Endothelial cell of umbilical vein (primary cell): ENCODE measurements at regions not wholly inside any gene's neighbourhood (a gene's known extent, or its start where the extent isn't known, plus 50 kb on each side); places are given as distances from the start of the nearest gene placed in this dataset.

Experiments
- BruUV-seq: library from RNA; stranded (reverse); fragments of 400-500 nt; replicated peaks from 2 replicates; lab custom pipeline; 2021; lab: Mats Ljungman, UMichigan
- CTCF ChIA-PET: fragments of 300-600, 350-600 bp; sonication (Branson Sonifier 250); formaldehyde crosslinking; loops from one replicate; lab custom pipeline; 2021; ENCODE audit warnings: antibody characterized with exemption, inconsistent platforms; lab: Charles Lee
- POLR2A ChIA-PET: fragments of 300-600, 350-600 bp; sonication (Branson Sonifier 250); formaldehyde crosslinking; loops from one replicate; lab custom pipeline; 2021; ENCODE audit warnings: antibody characterized with exemption, inconsistent platforms; lab: Charles Lee
- DNase-seq: peaks from one replicate; pipeline ENCODE4 v3.0.0-alpha.2; 2011; ENCODE audit warnings: low read depth, low spot score
- FAIRE-seq: peaks from 2 replicates; lab custom pipeline; 2011; peaks lifted over from hg19 to GRCh38; lab: Jason Lieb, UNC
- H2AFZ ChIP-seq: 2 replicates; pipeline ENCODE4 v1.6.0; 2012; ENCODE audit warnings: low read depth, low read length, control low read depth, inconsistent platforms
- H3K27ac ChIP-seq: 2 replicates; pipeline ENCODE4 v1.5.1; 2011; ENCODE audit warnings: low read depth, mild to moderate bottlenecking, control low read depth, low read length, moderate library complexity; ENCODE audit not compliant: insufficient read depth
- H3K27me3 ChIP-seq, 2 experiments: 2 replicates each; pipeline versions ENCODE4 v1.6.0 to v1.6.1; 2011; ENCODE audit warnings: low read length in 2 of 2, mixed read lengths in 1 of 2; ENCODE audit not compliant: control insufficient read depth in 2 of 2, insufficient read depth in 2 of 2
- H3K36me3 ChIP-seq, 2 experiments: 2 replicates in 1 of 2; 3 replicates in 1 of 2; pipeline ENCODE4 v1.5.1; 2011; ENCODE audit warnings: low read length in 2 of 2, mild to moderate bottlenecking in 1 of 2, moderate library complexity in 1 of 2; ENCODE audit not compliant: control insufficient read depth in 2 of 2, insufficient read depth in 2 of 2; ENCODE audit errors: extremely low read depth in 1 of 2
- H3K4me1 ChIP-seq: 3 replicates; pipeline ENCODE4 v1.5.1; 2011; ENCODE audit warnings: mild to moderate bottlenecking, low read length; ENCODE audit not compliant: control insufficient read depth, insufficient read depth; ENCODE audit errors: extremely low read depth
- H3K4me2 ChIP-seq: 2 replicates; pipeline ENCODE4 v1.6.1; 2011; ENCODE audit warnings: low read length, control low read depth, mixed read lengths; ENCODE audit not compliant: insufficient read depth
- H3K4me3 ChIP-seq, 3 experiments: fragments of 200-600 bp in 1 of 3; sonication (generic), shearing (Covaris generic) in 1 of 3; replicated peaks in 1 of 3; 2 replicates each; pipeline ENCODE4 v1.5.1; 2011 to 2016; ENCODE audit warnings: control low read depth in 3 of 3, low read length in 3 of 3, mild to moderate bottlenecking in 2 of 3, inconsistent platforms in 1 of 3, low read depth in 1 of 3, moderate library complexity in 1 of 3; ENCODE audit not compliant: insufficient read depth in 1 of 3
- H3K79me2 ChIP-seq: 2 replicates; pipeline ENCODE4 v1.6.0; 2012; ENCODE audit warnings: low read length, inconsistent platforms; ENCODE audit not compliant: control insufficient read depth, insufficient read depth
- H3K9ac ChIP-seq: replicated peaks from 2 replicates; pipeline ENCODE3; 2011; ENCODE audit warnings: low read length, control low read depth; ENCODE audit not compliant: insufficient read depth; ENCODE audit errors: extremely low read depth
- H3K9me1 ChIP-seq: replicated peaks from 3 replicates; pipeline ENCODE4 v1.6.0; 2011; ENCODE audit warnings: mild to moderate bottlenecking, low read length; ENCODE audit not compliant: control insufficient read depth, insufficient read depth; ENCODE audit errors: extremely low read depth
- H3K9me3 ChIP-seq: replicated peaks from 2 replicates; pipeline ENCODE4 v1.5.1; 2012; ENCODE audit warnings: low read length, inconsistent platforms; ENCODE audit not compliant: control insufficient read depth, insufficient read depth
- H4K20me1 ChIP-seq: replicated peaks from 2 replicates; pipeline ENCODE3; 2011; ENCODE audit warnings: mild to moderate bottlenecking, low read length; ENCODE audit not compliant: control insufficient read depth, insufficient read depth; ENCODE audit errors: extremely low read depth
- EZH2 ChIP-seq: IDR thresholded peaks from 2 replicates; pipeline ENCODE4 v1.6.1; 2012; ENCODE audit warnings: borderline replicate concordance, low read depth, mild to moderate bottlenecking, moderate library complexity, low read length, inconsistent platforms; ENCODE audit not compliant: severe bottlenecking
- FOS ChIP-seq: IDR thresholded peaks from 2 replicates; pipeline ENCODE4 v1.6.1; 2011; ENCODE audit warnings: mild to moderate bottlenecking, low read length, moderate library complexity, borderline replicate concordance; ENCODE audit not compliant: insufficient read depth
- GATA2 ChIP-seq: IDR thresholded peaks from 2 replicates; pipeline ENCODE4 v1.7.0; 2011; ENCODE audit warnings: low read depth, mild to moderate bottlenecking, moderate library complexity, mixed read lengths, low read length; ENCODE audit not compliant: insufficient read length, insufficient read depth
- JUN ChIP-seq: IDR thresholded peaks from 2 replicates; pipeline ENCODE4 v1.6.1; 2011; ENCODE audit warnings: borderline replicate concordance, low read depth; ENCODE audit not compliant: insufficient read length, insufficient read depth
- MYC ChIP-seq: IDR thresholded peaks from one replicate; pipeline ENCODE4 v1.6.1; 2011; ENCODE audit warnings: mild to moderate bottlenecking, low read depth, low read length
- POLR2A ChIP-seq: IDR thresholded peaks from 2 replicates; pipeline ENCODE4 v1.6.1; 2012; ENCODE audit warnings: low read depth, mild to moderate bottlenecking, control low read depth, low read length
- POLR2AphosphoS5 ChIP-seq: IDR thresholded peaks from 2 replicates; pipeline ENCODE4 v1.6.1; 2012; ENCODE audit warnings: low read depth, mild to moderate bottlenecking, control low read depth, low read length, moderate library complexity; ENCODE audit not compliant: insufficient read depth
- dilution Hi-C: fragments of 300-500 bp; cut with MboI; formaldehyde crosslinking; loops from one replicate; pipeline ENCODE4 v1.15.0; 2019; ENCODE audit warnings: low sequenced_read_pairs; ENCODE audit not compliant: extremely low pct_ligation_motif_present
- intact Hi-C: fragments of 100-400 bp; cut with micrococcal nuclease; formaldehyde crosslinking; loops from one replicate; pipeline ENCODE4 v1.10.0; 2022
- TF ChIP-seq, protein P1 (sequence below), 2 donors: IDR thresholded peaks; 1 replicate in 1 of 2; 2 replicates in 1 of 2; pipeline ENCODE4 v1.5.1; 2011; ENCODE audit warnings: low read length in 2 of 2, mild to moderate bottlenecking in 2 of 2, moderate library complexity in 2 of 2, control low read depth in 1 of 2, inconsistent platforms in 1 of 2, low read depth in 1 of 2; ENCODE audit not compliant: insufficient read depth in 1 of 2; ENCODE audit errors: extremely low read depth in 1 of 2
- TF ChIP-seq, protein P2 (sequence below): IDR thresholded peaks from 2 replicates; pipeline ENCODE4 v1.6.1; 2011; ENCODE audit not compliant: insufficient read depth, insufficient read length

DNA sequence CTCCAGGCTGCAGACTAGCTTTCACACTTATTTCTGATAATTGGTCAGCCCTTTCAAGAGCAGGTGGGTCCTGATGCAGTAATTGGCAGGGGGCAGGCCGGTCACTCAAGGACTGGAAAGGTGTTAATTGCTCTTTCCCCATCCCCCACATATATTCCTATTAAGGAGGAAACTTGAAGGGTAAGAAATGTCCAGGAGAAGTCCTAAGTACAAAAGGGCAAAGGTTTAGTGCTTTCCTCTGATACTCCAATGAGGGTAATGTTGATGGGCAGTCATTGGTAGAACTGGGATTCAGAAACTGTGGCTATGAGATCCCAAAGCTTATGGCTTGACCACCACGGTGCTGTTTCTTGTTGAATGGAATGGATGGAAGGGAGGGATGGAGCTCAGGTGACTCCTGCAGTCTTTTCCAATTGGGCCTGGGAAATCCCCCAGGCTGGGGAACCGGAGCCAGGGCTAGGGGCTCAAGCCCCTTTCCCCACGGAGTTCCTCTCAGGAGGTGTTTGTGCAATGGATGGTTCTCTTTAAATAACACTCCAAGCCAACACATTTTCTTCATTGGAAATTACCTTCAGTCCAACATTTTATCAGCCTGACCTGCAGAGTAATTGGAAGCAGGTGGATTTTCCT is 103.2 kb upstream of the ALDH1B1 start:
- TF ChIP-seq POLR2AphosphoS5 (no peak), JUN (no peak), POLR2A (no peak), FOS (no peak), EZH2 (no peak), MYC (no peak), GATA2 (no peak)
- TF ChIP-seq, protein P1, sequence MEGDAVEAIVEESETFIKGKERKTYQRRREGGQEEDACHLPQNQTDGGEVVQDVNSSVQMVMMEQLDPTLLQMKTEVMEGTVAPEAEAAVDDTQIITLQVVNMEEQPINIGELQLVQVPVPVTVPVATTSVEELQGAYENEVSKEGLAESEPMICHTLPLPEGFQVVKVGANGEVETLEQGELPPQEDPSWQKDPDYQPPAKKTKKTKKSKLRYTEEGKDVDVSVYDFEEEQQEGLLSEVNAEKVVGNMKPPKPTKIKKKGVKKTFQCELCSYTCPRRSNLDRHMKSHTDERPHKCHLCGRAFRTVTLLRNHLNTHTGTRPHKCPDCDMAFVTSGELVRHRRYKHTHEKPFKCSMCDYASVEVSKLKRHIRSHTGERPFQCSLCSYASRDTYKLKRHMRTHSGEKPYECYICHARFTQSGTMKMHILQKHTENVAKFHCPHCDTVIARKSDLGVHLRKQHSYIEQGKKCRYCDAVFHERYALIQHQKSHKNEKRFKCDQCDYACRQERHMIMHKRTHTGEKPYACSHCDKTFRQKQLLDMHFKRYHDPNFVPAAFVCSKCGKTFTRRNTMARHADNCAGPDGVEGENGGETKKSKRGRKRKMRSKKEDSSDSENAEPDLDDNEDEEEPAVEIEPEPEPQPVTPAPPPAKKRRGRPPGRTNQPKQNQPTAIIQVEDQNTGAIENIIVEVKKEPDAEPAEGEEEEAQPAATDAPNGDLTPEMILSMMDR (IDR thresholded peaks at IDR 0.05; ENCODE audit: extremely low read depth in 1 of 2, insufficient read depth in 1 of 2, low read depth in 1 of 2, low read length in 2 of 2), result no peak
- TF ChIP-seq, protein P2, sequence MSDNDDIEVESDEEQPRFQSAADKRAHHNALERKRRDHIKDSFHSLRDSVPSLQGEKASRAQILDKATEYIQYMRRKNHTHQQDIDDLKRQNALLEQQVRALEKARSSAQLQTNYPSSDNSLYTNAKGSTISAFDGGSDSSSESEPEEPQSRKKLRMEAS, result no peak

More for the DNA sequence above, 103.2 kb upstream of the ALDH1B1 start:
- H3K9ac ChIP-seq, result no peak overlapping the region
- H3K27me3 ChIP-seq, result peaks cover 5% of the 10 kb centered on the region in 2 experiments
- H3K36me3 ChIP-seq, result no peaks in the 10 kb centered on the region
- DNase-seq (no peak), FAIRE-seq (no peak)
- H3K4me1 ChIP-seq, result no peaks in the 10 kb centered on the region
- no peak overlapping the region for H2AFZ ChIP-seq
- BruUV-seq, result no TSS peak
- H3K9me1 ChIP-seq, result no peaks in the 10 kb centered on the region
- H3K79me2 ChIP-seq, result no peaks in the 10 kb centered on the region
- dilution Hi-C loops, result no loop called here
- intact Hi-C loops, result no loop called here
- H3K4me3 ChIP-seq, result no peak overlapping the region
- ChIA-PET POLR2A (no interaction called here), CTCF (no interaction called here)
- H4K20me1 ChIP-seq, result no peaks in the 10 kb centered on the region
- no peaks in the 10 kb centered on the region for H3K9me3 ChIP-seq
- no peak overlapping the region for H3K27ac ChIP-seq
- no peak overlapping the region for H3K4me2 ChIP-seq
